IPS DF 4.7 (cell line): ENCODE measurements at regions not wholly inside any gene's neighbourhood (a gene's known extent, or its start where the extent isn't known, plus 50 kb on each side); places are given as distances from the start of the nearest gene placed in this dataset.

Experiments used
- DNase-seq: peaks from one replicate; pipeline ENCODE4 v3.0.0-alpha.2; 2013; ENCODE audit warnings: low spot score; ENCODE audit errors: extremely low read depth

- DNase-seq = no peak
Observed at GRCh38 chr10:108872854-108873253, 1050.5 kb downstream of the XPNPEP1 start.

DNA sequence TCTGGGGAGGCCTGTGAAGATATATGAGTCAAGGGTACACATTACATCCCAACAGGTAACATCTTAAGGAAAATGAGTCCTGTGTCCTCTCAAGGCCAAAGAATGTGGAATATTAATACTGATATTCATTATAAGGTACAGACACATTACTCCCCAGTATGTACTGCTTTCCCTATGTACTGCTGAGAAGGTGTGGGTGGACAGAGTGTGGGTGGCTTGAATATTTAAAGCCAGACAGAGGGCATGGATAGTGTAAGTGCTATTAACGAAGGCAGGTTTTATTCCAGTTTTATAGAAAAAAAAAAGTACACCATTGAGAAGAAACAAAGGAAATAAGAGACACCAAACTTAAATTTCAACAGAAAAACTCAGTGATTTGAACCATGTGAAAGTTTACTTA, 1054.4 kb downstream of the XPNPEP1 start:
- DNase-seq = no peak

- no peak for DNase-seq
Observed at GRCh38 chr10:108862676-108863350, 1060.5 kb downstream of the XPNPEP1 start.

DNA sequence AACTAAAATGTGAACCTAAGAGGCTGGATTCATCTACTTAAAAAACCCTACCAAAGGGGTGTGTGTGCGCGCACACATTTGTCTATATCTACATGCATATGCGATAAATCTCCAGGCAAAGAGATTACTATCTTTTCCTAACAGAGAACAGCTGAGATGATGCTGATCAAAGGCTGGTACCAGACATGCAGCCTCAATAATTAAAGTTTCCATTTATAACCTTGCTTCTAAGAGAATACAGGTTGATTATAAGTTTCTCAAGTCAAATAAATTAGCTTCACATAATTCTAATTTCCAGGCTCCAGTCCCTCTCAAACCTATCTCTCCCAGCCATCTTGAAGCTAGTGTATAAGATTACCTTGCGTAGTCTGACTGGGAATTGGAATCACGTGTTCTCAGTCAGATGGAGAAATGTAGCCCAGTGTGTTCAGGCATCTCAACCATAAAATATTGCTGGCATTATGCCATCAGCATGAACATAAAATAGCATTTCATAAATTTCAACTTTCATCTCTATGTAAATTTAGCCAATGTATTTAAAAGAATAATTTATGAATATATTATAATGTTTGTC, 1062.0 kb downstream of the XPNPEP1 start:
- DNase-seq = no peak

DNA sequence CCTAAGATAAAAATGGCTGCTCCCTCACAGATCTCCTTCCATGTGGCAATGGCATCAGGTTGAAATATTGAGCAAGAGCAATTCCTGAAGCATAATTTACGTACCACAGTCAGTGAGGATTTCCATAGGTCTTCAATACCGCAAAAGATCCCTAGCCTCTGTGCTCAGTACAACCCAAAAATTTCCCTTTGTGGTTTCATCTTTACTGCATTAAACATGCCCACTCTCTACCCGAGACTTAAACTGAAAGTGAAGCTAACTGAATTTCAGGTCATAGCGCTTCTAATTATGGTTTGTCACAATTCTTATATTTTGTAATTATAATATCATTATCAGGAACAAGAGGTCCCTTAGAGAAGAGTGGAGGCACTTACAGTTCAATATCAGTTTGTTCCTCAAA, 1071.1 kb downstream of the XPNPEP1 start:
- no peak for DNase-seq

- DNase-seq = no peak
Observed at GRCh38 chr10:108850138-108850854, 1073.0 kb downstream of the XPNPEP1 start.

DNA sequence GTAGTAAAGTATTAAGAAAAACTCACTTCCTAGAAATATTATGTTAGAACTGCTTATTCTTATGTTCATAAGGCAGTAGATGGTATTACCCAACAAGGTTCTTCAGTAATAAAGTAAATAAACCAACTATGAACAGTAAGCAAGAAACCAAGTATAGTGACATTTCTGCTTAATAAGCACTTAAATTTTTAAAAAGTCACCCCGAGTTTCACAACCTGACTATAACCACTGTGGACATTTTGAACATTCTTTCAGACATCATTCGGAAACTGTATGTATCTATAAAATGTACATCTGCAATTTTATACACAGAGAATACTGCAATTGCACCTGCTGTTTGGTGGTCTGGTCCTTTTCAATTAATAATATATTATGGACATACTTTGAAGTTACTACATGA, 1073.6 kb downstream of the XPNPEP1 start:
- no peak for DNase-seq

DNA sequence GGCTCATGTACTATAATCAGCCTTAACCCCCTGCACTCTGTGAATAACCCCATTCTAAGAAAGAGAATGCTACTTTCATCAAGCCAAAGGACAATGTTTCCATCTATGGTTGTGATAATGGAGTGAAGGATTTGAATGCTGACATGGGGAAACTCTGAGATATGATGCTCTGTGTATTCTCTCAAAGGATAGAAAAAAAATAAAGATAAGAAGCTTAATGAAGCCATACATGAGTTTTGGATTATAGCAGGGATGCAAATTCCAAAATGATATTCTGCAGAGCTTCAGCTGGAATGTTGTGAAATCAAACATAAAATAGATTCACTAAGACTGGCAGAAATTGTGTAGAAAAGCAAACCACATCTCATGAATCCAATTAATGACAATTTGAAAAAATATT, 1074.1 kb downstream of the XPNPEP1 start:
- DNase-seq = no peak

GRCh38 chr10:108848046-108848445, 1075.3 kb downstream of the XPNPEP1 start:
- DNase-seq = no peak

DNA sequence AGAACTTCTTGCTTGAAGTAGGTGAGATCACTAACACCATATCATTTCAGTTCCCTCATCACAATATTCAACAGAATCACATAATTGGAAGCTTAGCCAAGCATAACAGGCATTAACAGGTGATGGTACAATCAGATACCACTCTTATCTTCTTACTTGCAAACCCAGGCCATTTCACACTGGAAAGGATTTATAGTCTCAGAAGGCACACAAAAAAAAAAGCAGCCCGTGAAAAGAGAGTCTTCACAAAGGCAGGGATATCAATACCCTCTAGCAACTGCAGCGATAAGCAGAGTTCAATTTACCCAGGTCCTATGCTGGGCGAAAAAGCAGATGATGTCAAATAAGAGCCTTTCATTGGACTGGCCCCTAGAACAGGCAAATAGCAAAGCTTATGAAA, 1082.4 kb downstream of the XPNPEP1 start:
- DNase-seq = no peak

DNA sequence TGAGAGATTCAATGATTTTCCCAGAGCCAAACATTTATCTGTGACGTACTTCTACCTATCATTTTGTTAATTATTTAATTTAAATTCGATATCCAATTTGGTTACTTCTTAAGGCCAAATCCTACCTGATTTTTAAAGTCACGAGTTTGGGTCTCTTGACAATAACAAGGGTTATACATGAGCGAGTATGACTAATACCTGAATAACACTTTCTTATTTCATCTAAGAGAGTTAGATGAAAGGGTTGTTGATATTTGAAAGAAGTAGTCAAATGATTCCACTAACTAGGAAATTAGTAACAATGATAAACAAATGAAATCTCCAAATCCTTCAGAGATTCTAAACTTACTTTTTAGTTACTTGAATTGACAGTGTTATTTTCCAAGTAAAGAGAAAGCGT, 1086.9 kb downstream of the XPNPEP1 start:
- DNase-seq = no peak

GRCh38 chr10:108822026-108822425, 1101.3 kb downstream of the XPNPEP1 start:
- no peak for DNase-seq

- DNase-seq = no peak
Observed at GRCh38 chr10:108819302-108819701, 1104.0 kb downstream of the XPNPEP1 start.

- DNase-seq = no peak
Observed at GRCh38 chr10:108817584-108817983, 1105.7 kb downstream of the XPNPEP1 start.

DNA sequence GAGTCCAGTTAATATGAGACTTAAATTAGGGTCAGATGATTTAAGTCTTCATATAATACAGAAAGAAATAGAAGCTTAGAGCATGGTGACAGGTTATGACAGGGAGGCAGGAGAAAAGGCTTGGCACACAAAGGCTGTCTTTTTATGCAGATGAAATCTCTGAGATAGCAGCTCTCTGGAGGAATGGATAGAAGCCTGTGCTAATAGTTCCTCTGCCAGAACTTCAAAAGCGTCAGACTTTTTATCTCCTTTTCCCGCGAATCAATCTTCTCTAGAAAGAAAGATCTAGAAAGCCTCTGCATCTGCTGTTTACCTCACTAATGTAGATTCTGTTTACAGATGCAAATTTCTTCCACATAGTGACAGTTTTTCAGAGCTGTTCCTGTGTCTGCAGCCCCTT, 1106.2 kb downstream of the XPNPEP1 start:
- DNase-seq = no peak

DNA sequence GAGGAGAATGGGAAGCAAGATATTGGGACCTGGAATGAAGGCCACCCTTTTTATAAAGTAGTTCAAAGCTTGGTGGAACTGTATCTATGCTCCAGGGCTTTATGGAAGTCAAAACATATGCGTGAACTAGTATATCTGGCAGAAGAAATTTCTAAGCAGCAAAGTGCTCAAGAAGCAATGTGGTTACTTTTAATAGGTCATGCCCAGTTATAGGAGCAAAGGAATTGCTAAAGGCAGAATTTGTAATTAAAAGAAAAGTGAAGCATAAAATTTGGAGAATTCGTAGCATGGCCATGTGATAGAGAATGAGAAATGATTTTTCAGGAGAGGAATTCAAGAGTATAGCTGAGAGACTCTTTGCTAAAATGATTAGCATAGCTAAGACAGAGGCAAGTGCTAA, 1110.4 kb downstream of the XPNPEP1 start:
- no peak for DNase-seq

- DNase-seq = no peak
Observed at GRCh38 chr10:108812296-108812695, 1111.0 kb downstream of the XPNPEP1 start.

GRCh38 chr10:108808228-108808627, 1115.1 kb downstream of the XPNPEP1 start:
- no peak for DNase-seq

GRCh38 chr10:108801775-108802517, 1121.4 kb downstream of the XPNPEP1 start:
- no peak for DNase-seq

- no peak for DNase-seq
Observed at GRCh38 chr10:108801220-108801619, 1122.1 kb downstream of the XPNPEP1 start.

- DNase-seq = no peak
Observed at GRCh38 chr10:108797573-108797972, 1125.7 kb downstream of the XPNPEP1 start.
